ENCODE measurements at regions not wholly inside any gene's neighbourhood (a gene's known extent, or its start where the extent isn't known, plus 50 kb on each side); places are given as distances from the start of the nearest gene placed in this dataset.

- H3K79me2 ChIP-seq (ENCODE audit: control insufficient read depth, insufficient read depth, low read length), result no peaks in the 10 kb centered on the region
- H3K9me3 ChIP-seq (ENCODE audit: control extremely low read depth in 1 of 3, control insufficient read depth in 2 of 3, insufficient read depth in 1 of 3, low read length in 2 of 3), result no peaks in the 10 kb centered on the region
- Mint-ChIP-seq H3K4me3 (no peak overlapping the region), H3K4me1 (no peaks in the 10 kb centered on the region), H3K27me3 (no peaks in the 10 kb centered on the region), H3K9me3 (ENCODE audit: insufficient read depth) (no peaks in the 10 kb centered on the region), H3K27ac (no peak overlapping the region)
- no peak overlapping the region for H3K9ac ChIP-seq (ENCODE audit: low read length)
- intact Hi-C loops (cut with micrococcal nuclease), result no loop called here
- no peak for ATAC-seq (ENCODE audit: low read depth)
- H3K4me3 ChIP-seq (ENCODE audit: control extremely low read depth in 1 of 5, extremely low read depth in 1 of 5, insufficient read depth in 1 of 5, low read depth in 2 of 5, low read length in 4 of 5), result no peak overlapping the region
- no peaks in the 10 kb centered on the region for H4K20me1 ChIP-seq (ENCODE audit: control insufficient read depth, insufficient read depth, low read length, poor library complexity, severe bottlenecking)
- ChIA-PET POLR2A (no interaction called here), CTCF (no interaction called here)
- no peak for DNase-seq
- no peak overlapping the region for H2AFZ ChIP-seq (ENCODE audit: insufficient read depth, low read depth, low read length, poor library complexity, severe bottlenecking)
- H3K36me3 ChIP-seq (replicated peaks in 1 of 2; ENCODE audit: control extremely low read depth in 1 of 2, control insufficient read depth in 1 of 2, extremely low read depth in 1 of 2, insufficient read depth in 2 of 2, low read length in 1 of 2), result no peaks in the 10 kb centered on the region
- H3K4me1 ChIP-seq (ENCODE audit: control insufficient read depth in 2 of 2, insufficient read depth in 2 of 2, low read length in 2 of 2), result no peaks in the 10 kb centered on the region
- no peaks in the 10 kb centered on the region for H3K27me3 ChIP-seq (replicated peaks in 1 of 4; ENCODE audit: control extremely low read depth in 1 of 4, control insufficient read depth in 3 of 4, insufficient read depth in 4 of 4, low read length in 3 of 4)
- WGBS (ENCODE audit: insufficient coverage), result 61% methylated on average over 5 of the region's 5 CpGs
- TF ChIP-seq, protein P1, sequence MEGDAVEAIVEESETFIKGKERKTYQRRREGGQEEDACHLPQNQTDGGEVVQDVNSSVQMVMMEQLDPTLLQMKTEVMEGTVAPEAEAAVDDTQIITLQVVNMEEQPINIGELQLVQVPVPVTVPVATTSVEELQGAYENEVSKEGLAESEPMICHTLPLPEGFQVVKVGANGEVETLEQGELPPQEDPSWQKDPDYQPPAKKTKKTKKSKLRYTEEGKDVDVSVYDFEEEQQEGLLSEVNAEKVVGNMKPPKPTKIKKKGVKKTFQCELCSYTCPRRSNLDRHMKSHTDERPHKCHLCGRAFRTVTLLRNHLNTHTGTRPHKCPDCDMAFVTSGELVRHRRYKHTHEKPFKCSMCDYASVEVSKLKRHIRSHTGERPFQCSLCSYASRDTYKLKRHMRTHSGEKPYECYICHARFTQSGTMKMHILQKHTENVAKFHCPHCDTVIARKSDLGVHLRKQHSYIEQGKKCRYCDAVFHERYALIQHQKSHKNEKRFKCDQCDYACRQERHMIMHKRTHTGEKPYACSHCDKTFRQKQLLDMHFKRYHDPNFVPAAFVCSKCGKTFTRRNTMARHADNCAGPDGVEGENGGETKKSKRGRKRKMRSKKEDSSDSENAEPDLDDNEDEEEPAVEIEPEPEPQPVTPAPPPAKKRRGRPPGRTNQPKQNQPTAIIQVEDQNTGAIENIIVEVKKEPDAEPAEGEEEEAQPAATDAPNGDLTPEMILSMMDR (IDR thresholded peaks at IDR 0.05), result no peak
- no peak for TF ChIP-seq EZH2 (IDR thresholded peaks at IDR 0.05; ENCODE audit: borderline replicate concordance, insufficient read depth, low read depth, low read length, poor library complexity, severe bottlenecking)
- no peak overlapping the region for H3K27ac ChIP-seq (ENCODE audit: low read length in 2 of 2)
- H3K4me2 ChIP-seq (replicated peaks; ENCODE audit: low read depth, low read length, poor library complexity, severe bottlenecking), result no peak overlapping the region
Observed at GRCh38 chr20:22795433-22795832, 211.1 kb upstream of the FOXA2 start.

- TF ChIP-seq, protein P1 (IDR thresholded peaks at IDR 0.05), result no peak
- TF ChIP-seq EZH2 (IDR thresholded peaks at IDR 0.05; ENCODE audit: borderline replicate concordance, insufficient read depth, low read depth, low read length, poor library complexity, severe bottlenecking), result no peak
- Mint-ChIP-seq H3K4me3 (no peak overlapping the region), H3K9me3 (ENCODE audit: insufficient read depth) (no peaks in the 10 kb centered on the region), H3K4me1 (no peaks in the 10 kb centered on the region), H3K27ac (no peak overlapping the region), H3K27me3 (no peaks in the 10 kb centered on the region)
- CTCF ChIA-PET, result no interaction called here
- no peaks in the 10 kb centered on the region for H3K9me3 ChIP-seq (ENCODE audit: control extremely low read depth in 1 of 3, control insufficient read depth in 2 of 3, insufficient read depth in 1 of 3, low read length in 2 of 3)
- ATAC-seq (ENCODE audit: low read depth) (no peak), DNase-seq (no peak)
- H3K27ac ChIP-seq (ENCODE audit: low read length in 2 of 2), result no peak overlapping the region
- POLR2A ChIA-PET, result no interaction called here
- H3K9ac ChIP-seq (ENCODE audit: low read length), result no peak overlapping the region
- no peaks in the 10 kb centered on the region for H3K4me1 ChIP-seq (ENCODE audit: control insufficient read depth in 2 of 2, insufficient read depth in 2 of 2, low read length in 2 of 2)
- H4K20me1 ChIP-seq (ENCODE audit: control insufficient read depth, insufficient read depth, low read length, poor library complexity, severe bottlenecking), result no peaks in the 10 kb centered on the region
- intact Hi-C loops (cut with micrococcal nuclease), result no loop called here
- 98% methylated on average over 3 of the region's 4 CpGs for WGBS (ENCODE audit: insufficient coverage)
- H3K36me3 ChIP-seq (replicated peaks in 1 of 2; ENCODE audit: control extremely low read depth in 1 of 2, control insufficient read depth in 1 of 2, extremely low read depth in 1 of 2, insufficient read depth in 2 of 2, low read length in 1 of 2), result no peaks in the 10 kb centered on the region
- H3K4me3 ChIP-seq (ENCODE audit: control extremely low read depth in 1 of 5, extremely low read depth in 1 of 5, insufficient read depth in 1 of 5, low read depth in 2 of 5, low read length in 4 of 5), result no peak overlapping the region
- no peak overlapping the region for H2AFZ ChIP-seq (ENCODE audit: insufficient read depth, low read depth, low read length, poor library complexity, severe bottlenecking)
- no peak overlapping the region for H3K4me2 ChIP-seq (replicated peaks; ENCODE audit: low read depth, low read length, poor library complexity, severe bottlenecking)
- no peaks in the 10 kb centered on the region for H3K79me2 ChIP-seq (ENCODE audit: control insufficient read depth, insufficient read depth, low read length)
- no peaks in the 10 kb centered on the region for H3K27me3 ChIP-seq (replicated peaks in 1 of 4; ENCODE audit: control extremely low read depth in 1 of 4, control insufficient read depth in 3 of 4, insufficient read depth in 4 of 4, low read length in 3 of 4)
Observed at GRCh38 chr20:22795871-22796270, 211.5 kb upstream of the FOXA2 start.
